ENCODE measurements at regions not wholly inside any gene's neighbourhood (a gene's known extent, or its start where the extent isn't known, plus 50 kb on each side); places are given as distances from the start of the nearest gene placed in this dataset.

DNA sequence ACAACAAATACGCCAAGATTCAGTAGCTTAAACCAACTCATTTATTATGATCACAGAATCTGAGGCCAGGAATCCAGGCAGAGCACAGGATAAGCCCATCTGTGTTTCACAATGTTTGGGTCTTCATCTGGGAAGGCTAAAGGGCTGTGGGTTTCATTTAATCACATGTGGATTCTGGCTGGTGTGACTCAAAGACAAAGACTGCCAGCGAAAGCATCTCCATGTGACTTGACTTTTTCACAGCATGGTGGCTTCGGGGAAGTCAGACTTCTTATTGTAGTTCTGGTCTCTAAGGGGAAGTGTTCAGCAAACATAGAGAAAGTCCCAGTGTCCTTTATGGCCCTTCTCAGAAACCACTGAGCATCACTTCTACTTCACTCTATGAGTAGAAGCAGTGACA, 1014.4 kb upstream of the GOT2 start:
- Histone ChIP-seq H3K79me2 (ENCODE audit: insufficient read depth, low read length) (no peaks in the 10 kb centered on the region), H3K4me1 (ENCODE audit: insufficient read depth, low read length) (no peaks in the 10 kb centered on the region), H4K20me1 (ENCODE audit: insufficient read depth, low read length) (no peaks in the 10 kb centered on the region), H3K9ac (ENCODE audit: insufficient read depth, low read depth, low read length) (no peak overlapping the region), H2AFZ (ENCODE audit: low read length) (no peak overlapping the region), H3K36me3 (replicated peaks in 1 of 2; ENCODE audit: control insufficient read depth in 1 of 2, insufficient read depth in 2 of 2, low read length in 2 of 2) (no peaks in the 10 kb centered on the region), H3K9me3 (ENCODE audit: low read length) (peaks cover 71% of the 10 kb centered on the region), H3K27ac (ENCODE audit: extremely low read length, insufficient read depth, low read length) (no peak overlapping the region), H3K27me3 (ENCODE audit: control insufficient read depth in 1 of 2, insufficient read depth in 2 of 2, low read length in 2 of 2) (no peaks in the 10 kb centered on the region), H3K4me2 (ENCODE audit: low read depth, low read length) (no peak overlapping the region), H3K4me3 (replicated peaks in 1 of 3; ENCODE audit: insufficient read depth in 1 of 3, low read depth in 2 of 3, low read length in 3 of 3) (no peak overlapping the region)
- ATAC-seq: no peak
- CTCF ChIA-PET (ENCODE audit: low intra/inter-chr PET ratio, low total read pairs): no interaction called here
- in situ Hi-C loops (cut with HindIII; ENCODE audit: extremely low pct_ligation_motif_present, low pct_unique_long_range_greater_than_20kb) (no loop called here), intact Hi-C loops (cut with micrococcal nuclease; ENCODE audit: unreplicated experiment) (no loop called here)
- no TSS peak for BruUV-seq (replicated peaks)
- no peak for DNase-seq (ENCODE audit: low spot score)
- no peak for FAIRE-seq
- POLR2A ChIA-PET: no interaction called here
- 7% methylated on average over 3 of the region's 3 CpGs for WGBS (ENCODE audit: low lambda C conversion rate)
- TF ChIP-seq MBNL3 (CRISPR knock-in tag; conservative IDR thresholded peaks at IDR 0.05) (no peak), CHD4 (IDR thresholded peaks at IDR 0.05; ENCODE audit: borderline replicate concordance, low read length) (no peak), ZNF788 (CRISPR knock-in tag; IDR thresholded peaks at IDR 0.05; ENCODE audit: borderline replicate concordance) (no peak), GABPA (IDR thresholded peaks at IDR 0.05; ENCODE audit: low read depth, low read length) (no peak), GABPA (CRISPR knock-in tag; IDR thresholded peaks at IDR 0.05; ENCODE audit: low read depth) (no peak), YY1 (IDR thresholded peaks at IDR 0.05; ENCODE audit: insufficient read depth, insufficient replicate concordance, low read depth, low read length) (no peak), POGZ (CRISPR knock-in tag; IDR thresholded peaks at IDR 0.05) (no peak), FOXJ3 (CRISPR knock-in tag; IDR thresholded peaks at IDR 0.05; ENCODE audit: borderline replicate concordance) (no peak), ZNF263 (CRISPR knock-in tag; IDR thresholded peaks at IDR 0.05) (no peak)
- TF ChIP-seq, protein P1, sequence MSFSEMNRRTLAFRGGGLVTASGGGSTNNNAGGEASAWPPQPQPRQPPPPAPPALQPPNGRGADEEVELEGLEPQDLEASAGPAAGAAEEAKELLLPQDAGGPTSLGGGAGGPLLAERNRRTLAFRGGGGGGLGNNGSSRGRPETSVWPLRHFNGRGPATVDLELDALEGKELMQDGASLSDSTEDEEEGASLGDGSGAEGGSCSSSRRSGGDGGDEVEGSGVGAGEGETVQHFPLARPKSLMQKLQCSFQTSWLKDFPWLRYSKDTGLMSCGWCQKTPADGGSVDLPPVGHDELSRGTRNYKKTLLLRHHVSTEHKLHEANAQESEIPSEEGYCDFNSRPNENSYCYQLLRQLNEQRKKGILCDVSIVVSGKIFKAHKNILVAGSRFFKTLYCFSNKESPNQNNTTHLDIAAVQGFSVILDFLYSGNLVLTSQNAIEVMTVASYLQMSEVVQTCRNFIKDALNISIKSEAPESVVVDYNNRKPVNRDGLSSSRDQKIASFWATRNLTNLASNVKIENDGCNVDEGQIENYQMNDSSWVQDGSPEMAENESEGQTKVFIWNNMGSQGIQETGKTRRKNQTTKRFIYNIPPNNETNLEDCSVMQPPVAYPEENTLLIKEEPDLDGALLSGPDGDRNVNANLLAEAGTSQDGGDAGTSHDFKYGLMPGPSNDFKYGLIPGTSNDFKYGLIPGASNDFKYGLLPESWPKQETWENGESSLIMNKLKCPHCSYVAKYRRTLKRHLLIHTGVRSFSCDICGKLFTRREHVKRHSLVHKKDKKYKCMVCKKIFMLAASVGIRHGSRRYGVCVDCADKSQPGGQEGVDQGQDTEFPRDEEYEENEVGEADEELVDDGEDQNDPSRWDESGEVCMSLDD (CRISPR knock-in tag; IDR thresholded peaks at IDR 0.05; ENCODE audit: borderline replicate concordance): no peak
- TF ChIP-seq, protein P2, sequence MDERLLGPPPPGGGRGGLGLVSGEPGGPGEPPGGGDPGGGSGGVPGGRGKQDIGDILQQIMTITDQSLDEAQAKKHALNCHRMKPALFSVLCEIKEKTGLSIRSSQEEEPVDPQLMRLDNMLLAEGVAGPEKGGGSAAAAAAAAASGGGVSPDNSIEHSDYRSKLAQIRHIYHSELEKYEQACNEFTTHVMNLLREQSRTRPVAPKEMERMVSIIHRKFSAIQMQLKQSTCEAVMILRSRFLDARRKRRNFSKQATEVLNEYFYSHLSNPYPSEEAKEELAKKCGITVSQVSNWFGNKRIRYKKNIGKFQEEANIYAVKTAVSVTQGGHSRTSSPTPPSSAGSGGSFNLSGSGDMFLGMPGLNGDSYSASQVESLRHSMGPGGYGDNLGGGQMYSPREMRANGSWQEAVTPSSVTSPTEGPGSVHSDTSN (CRISPR knock-in tag; IDR thresholded peaks at IDR 0.05): no peak
- TF ChIP-seq, protein P3, sequence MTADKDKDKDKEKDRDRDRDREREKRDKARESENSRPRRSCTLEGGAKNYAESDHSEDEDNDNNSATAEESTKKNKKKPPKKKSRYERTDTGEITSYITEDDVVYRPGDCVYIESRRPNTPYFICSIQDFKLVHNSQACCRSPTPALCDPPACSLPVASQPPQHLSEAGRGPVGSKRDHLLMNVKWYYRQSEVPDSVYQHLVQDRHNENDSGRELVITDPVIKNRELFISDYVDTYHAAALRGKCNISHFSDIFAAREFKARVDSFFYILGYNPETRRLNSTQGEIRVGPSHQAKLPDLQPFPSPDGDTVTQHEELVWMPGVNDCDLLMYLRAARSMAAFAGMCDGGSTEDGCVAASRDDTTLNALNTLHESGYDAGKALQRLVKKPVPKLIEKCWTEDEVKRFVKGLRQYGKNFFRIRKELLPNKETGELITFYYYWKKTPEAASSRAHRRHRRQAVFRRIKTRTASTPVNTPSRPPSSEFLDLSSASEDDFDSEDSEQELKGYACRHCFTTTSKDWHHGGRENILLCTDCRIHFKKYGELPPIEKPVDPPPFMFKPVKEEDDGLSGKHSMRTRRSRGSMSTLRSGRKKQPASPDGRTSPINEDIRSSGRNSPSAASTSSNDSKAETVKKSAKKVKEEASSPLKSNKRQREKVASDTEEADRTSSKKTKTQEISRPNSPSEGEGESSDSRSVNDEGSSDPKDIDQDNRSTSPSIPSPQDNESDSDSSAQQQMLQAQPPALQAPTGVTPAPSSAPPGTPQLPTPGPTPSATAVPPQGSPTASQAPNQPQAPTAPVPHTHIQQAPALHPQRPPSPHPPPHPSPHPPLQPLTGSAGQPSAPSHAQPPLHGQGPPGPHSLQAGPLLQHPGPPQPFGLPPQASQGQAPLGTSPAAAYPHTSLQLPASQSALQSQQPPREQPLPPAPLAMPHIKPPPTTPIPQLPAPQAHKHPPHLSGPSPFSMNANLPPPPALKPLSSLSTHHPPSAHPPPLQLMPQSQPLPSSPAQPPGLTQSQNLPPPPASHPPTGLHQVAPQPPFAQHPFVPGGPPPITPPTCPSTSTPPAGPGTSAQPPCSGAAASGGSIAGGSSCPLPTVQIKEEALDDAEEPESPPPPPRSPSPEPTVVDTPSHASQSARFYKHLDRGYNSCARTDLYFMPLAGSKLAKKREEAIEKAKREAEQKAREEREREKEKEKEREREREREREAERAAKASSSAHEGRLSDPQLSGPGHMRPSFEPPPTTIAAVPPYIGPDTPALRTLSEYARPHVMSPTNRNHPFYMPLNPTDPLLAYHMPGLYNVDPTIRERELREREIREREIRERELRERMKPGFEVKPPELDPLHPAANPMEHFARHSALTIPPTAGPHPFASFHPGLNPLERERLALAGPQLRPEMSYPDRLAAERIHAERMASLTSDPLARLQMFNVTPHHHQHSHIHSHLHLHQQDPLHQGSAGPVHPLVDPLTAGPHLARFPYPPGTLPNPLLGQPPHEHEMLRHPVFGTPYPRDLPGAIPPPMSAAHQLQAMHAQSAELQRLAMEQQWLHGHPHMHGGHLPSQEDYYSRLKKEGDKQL (CRISPR knock-in tag; IDR thresholded peaks at IDR 0.05; ENCODE audit: low read depth): no peak
- TF ChIP-seq, protein P4, sequence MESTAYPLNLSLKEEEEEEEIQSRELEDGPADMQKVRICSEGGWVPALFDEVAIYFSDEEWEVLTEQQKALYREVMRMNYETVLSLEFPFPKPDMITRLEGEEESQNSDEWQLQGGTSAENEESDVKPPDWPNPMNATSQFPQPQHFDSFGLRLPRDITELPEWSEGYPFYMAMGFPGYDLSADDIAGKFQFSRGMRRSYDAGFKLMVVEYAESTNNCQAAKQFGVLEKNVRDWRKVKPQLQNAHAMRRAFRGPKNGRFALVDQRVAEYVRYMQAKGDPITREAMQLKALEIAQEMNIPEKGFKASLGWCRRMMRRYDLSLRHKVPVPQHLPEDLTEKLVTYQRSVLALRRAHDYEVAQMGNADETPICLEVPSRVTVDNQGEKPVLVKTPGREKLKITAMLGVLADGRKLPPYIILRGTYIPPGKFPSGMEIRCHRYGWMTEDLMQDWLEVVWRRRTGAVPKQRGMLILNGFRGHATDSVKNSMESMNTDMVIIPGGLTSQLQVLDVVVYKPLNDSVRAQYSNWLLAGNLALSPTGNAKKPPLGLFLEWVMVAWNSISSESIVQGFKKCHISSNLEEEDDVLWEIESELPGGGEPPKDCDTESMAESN (CRISPR knock-in tag; conservative IDR thresholded peaks at IDR 0.05): no peak
- TF ChIP-seq, protein P5, sequence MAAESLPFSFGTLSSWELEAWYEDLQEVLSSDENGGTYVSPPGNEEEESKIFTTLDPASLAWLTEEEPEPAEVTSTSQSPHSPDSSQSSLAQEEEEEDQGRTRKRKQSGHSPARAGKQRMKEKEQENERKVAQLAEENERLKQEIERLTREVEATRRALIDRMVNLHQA (CRISPR knock-in tag; IDR thresholded peaks at IDR 0.05): no peak

All from HepG2 (cell line).